Sigmoid colon (tissue), 4 donors: ENCODE measurements at regions not wholly inside any gene's neighbourhood (a gene's known extent, or its start where the extent isn't known, plus 50 kb on each side); places are given as distances from the start of the nearest gene placed in this dataset.

Experiments used
- EP300 ChIP-seq, 4 donors: sonication (generic); formaldehyde crosslinking; IDR thresholded peaks; one replicate each; pipeline ENCODE4 v1.6.1; 2017; ENCODE audit warnings: antibody characterized with exemption in 4 of 4
- POLR2A ChIP-seq, 2 donors: fragments of 450-650 bp; IDR thresholded peaks; one replicate each; pipeline ENCODE4 v1.6.1; 2016; ENCODE audit warnings: antibody characterized with exemption in 2 of 2, mild to moderate bottlenecking in 2 of 2, moderate library complexity in 2 of 2
- POLR2AphosphoS5 ChIP-seq, 4 donors: sonication (generic); formaldehyde crosslinking; IDR thresholded peaks; one replicate each; pipeline ENCODE4 v1.6.1; 2017; ENCODE audit warnings: antibody characterized with exemption in 4 of 4
- TF ChIP-seq, protein P1 (sequence below), 4 experiments: fragments of 450-650 bp in 3 of 4; fragments of 200-600 bp in 1 of 4; IDR thresholded peaks; one replicate each; pipeline ENCODE4 v1.5.1; 2016 to 2019; ENCODE audit warnings: antibody characterized with exemption in 4 of 4, mild to moderate bottlenecking in 3 of 4, moderate library complexity in 2 of 4

DNA sequence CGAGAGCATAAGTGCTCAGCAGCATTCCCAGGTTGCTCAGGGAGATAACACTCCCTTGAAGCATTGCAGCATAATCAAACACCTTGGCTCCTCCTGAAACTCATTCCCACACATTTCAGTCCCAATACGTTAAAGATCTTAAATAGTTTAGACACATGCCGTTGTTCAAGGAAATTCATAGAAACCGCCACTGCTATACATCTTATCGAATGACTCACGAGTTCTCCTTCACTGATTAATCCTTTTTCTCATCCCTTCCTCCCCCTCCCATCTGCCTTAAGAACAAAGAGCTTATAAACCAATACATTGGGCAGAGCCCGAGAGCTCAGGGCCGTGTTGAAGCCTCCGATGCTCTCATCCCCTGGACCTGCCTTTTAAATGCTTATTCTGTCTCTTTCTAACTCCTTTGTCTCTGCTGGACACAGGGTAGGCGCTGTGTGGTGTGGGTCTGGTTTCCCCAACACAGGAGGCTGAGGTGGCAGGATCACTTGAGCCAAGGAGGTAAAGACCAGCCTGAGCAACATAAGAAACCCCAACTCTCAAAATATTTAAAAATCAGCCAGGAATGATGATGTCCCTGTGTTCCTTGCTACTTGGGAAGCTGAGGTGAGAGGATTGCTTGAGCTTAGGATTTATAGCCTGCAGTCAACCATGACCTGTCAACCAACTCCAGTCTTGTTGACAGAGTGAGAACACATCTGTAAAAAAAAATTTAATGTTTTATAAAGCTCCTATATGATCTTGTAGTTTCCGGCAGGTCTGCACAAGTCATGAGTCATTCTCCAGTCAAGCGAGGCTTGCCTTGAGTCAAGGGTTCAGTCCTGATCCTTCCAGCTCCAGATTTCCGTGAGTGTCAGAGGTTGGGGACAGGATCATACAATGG lies 394.0 kb upstream of the HSFY2 start:
- TF ChIP-seq, protein P1, sequence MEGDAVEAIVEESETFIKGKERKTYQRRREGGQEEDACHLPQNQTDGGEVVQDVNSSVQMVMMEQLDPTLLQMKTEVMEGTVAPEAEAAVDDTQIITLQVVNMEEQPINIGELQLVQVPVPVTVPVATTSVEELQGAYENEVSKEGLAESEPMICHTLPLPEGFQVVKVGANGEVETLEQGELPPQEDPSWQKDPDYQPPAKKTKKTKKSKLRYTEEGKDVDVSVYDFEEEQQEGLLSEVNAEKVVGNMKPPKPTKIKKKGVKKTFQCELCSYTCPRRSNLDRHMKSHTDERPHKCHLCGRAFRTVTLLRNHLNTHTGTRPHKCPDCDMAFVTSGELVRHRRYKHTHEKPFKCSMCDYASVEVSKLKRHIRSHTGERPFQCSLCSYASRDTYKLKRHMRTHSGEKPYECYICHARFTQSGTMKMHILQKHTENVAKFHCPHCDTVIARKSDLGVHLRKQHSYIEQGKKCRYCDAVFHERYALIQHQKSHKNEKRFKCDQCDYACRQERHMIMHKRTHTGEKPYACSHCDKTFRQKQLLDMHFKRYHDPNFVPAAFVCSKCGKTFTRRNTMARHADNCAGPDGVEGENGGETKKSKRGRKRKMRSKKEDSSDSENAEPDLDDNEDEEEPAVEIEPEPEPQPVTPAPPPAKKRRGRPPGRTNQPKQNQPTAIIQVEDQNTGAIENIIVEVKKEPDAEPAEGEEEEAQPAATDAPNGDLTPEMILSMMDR (IDR thresholded peaks at IDR 0.05) = no peak
- TF ChIP-seq POLR2A (IDR thresholded peaks at IDR 0.05) (no peak), POLR2AphosphoS5 (IDR thresholded peaks at IDR 0.05) (no peak), EP300 (IDR thresholded peaks at IDR 0.05) (no peak)
